DND-41 (cell line): ENCODE measurements at regions not wholly inside any gene's neighbourhood (a gene's known extent, or its start where the extent isn't known, plus 50 kb on each side); places are given as distances from the start of the nearest gene placed in this dataset.
A peak's percentile ranks its signal among the peaks of the same experiment; 100 is the strongest.

Experiments used
- ATAC-seq: fragments of 200-7000 bp; cut with Tn5 transposase; 3 replicates; pipeline ENCODE4 v1.9.1; 2021; ENCODE audit warnings: low read depth; ENCODE audit not compliant: insufficient read depth
- DNase-seq: peaks from one replicate; pipeline ENCODE4 v3.0.0-alpha.2; 2020
- H2AFZ ChIP-seq: 2 replicates; pipeline ENCODE4 v1.6.0; 2012; ENCODE audit warnings: low read depth, low read length
- H3K27ac ChIP-seq: 2 replicates; pipeline ENCODE4 v1.5.1; 2012; ENCODE audit warnings: low read length, inconsistent platforms
- H3K27me3 ChIP-seq: fragments of 200-600 bp; sonication (generic); 2 replicates; pipeline ENCODE4 v1.6.0; 2012; ENCODE audit warnings: low read length, mild to moderate bottlenecking, inconsistent platforms; ENCODE audit not compliant: insufficient read depth, poor library complexity
- H3K36me3 ChIP-seq: 2 replicates; pipeline ENCODE4 v1.5.1; 2012; ENCODE audit warnings: low read length, inconsistent platforms; ENCODE audit not compliant: insufficient read depth
- H3K4me1 ChIP-seq: 2 replicates; pipeline ENCODE4 v1.5.1; 2012; ENCODE audit warnings: mild to moderate bottlenecking, low read length; ENCODE audit not compliant: insufficient read depth
- H3K4me2 ChIP-seq: 2 replicates; pipeline ENCODE4 v1.6.0; 2012; ENCODE audit warnings: mild to moderate bottlenecking, moderate library complexity, low read length, inconsistent platforms; ENCODE audit not compliant: insufficient read depth
- H3K4me3 ChIP-seq, 2 experiments: fragments of 200-600 bp in 1 of 2; shearing (Covaris generic) in 1 of 2; 2 replicates each; pipeline ENCODE4 v1.5.1; 2012 to 2016; ENCODE audit warnings: inconsistent platforms in 2 of 2, low read length in 2 of 2, mild to moderate bottlenecking in 2 of 2, low read depth in 1 of 2, moderate library complexity in 1 of 2
- H3K79me2 ChIP-seq: 2 replicates; pipeline ENCODE4 v1.6.0; 2012; ENCODE audit warnings: low read length, inconsistent platforms; ENCODE audit not compliant: insufficient read depth
- H3K9ac ChIP-seq: 2 replicates; pipeline ENCODE4 v1.6.0; 2012; ENCODE audit warnings: low read depth, mild to moderate bottlenecking, inconsistent platforms, low read length, moderate library complexity
- H3K9me3 ChIP-seq: 2 replicates; pipeline ENCODE4 v1.5.1; 2012; ENCODE audit warnings: low read length, moderate library complexity, mild to moderate bottlenecking, inconsistent platforms; ENCODE audit not compliant: insufficient read depth, severe bottlenecking
- H4K20me1 ChIP-seq: 2 replicates; pipeline ENCODE4 v1.6.0; 2012; ENCODE audit warnings: low read length; ENCODE audit not compliant: insufficient read depth
- EZH2 ChIP-seq: IDR thresholded peaks from 3 replicates; pipeline ENCODE4 v1.6.1; 2012; ENCODE audit warnings: borderline replicate concordance, low read depth, mild to moderate bottlenecking, moderate library complexity, low read length, inconsistent platforms; ENCODE audit not compliant: severe bottlenecking
- TF ChIP-seq, protein P1 (sequence below): IDR thresholded peaks from 2 replicates; pipeline ENCODE4 v1.5.1; 2012; ENCODE audit warnings: borderline replicate concordance, low read length, moderate library complexity, mild to moderate bottlenecking; ENCODE audit not compliant: poor library complexity, severe bottlenecking; ENCODE audit errors: extremely low read depth

- Histone ChIP-seq H3K9me3 (no peaks in the 10 kb centered on the region), H3K4me2 (no peak overlapping the region), H3K36me3 (no peaks in the 10 kb centered on the region), H3K9ac (no peak overlapping the region), H4K20me1 (no peaks in the 10 kb centered on the region), H3K27me3 (no peaks in the 10 kb centered on the region), H3K79me2 (no peaks in the 10 kb centered on the region), H3K4me3 (no peak overlapping the region), H3K27ac (peak overlapping the region; percentile 63; the same call in 1 of the 2 replicates), H3K4me1 (peaks cover 88% of the 10 kb centered on the region), H2AFZ (no peak overlapping the region)
- TF ChIP-seq EZH2: no peak
- TF ChIP-seq, protein P1, sequence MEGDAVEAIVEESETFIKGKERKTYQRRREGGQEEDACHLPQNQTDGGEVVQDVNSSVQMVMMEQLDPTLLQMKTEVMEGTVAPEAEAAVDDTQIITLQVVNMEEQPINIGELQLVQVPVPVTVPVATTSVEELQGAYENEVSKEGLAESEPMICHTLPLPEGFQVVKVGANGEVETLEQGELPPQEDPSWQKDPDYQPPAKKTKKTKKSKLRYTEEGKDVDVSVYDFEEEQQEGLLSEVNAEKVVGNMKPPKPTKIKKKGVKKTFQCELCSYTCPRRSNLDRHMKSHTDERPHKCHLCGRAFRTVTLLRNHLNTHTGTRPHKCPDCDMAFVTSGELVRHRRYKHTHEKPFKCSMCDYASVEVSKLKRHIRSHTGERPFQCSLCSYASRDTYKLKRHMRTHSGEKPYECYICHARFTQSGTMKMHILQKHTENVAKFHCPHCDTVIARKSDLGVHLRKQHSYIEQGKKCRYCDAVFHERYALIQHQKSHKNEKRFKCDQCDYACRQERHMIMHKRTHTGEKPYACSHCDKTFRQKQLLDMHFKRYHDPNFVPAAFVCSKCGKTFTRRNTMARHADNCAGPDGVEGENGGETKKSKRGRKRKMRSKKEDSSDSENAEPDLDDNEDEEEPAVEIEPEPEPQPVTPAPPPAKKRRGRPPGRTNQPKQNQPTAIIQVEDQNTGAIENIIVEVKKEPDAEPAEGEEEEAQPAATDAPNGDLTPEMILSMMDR: no peak
- DNase-seq: no peak
- no peak for ATAC-seq
Observed at GRCh38 chr6:137792160-137793033, 74.7 kb upstream of the TNFAIP3 start.

DNA sequence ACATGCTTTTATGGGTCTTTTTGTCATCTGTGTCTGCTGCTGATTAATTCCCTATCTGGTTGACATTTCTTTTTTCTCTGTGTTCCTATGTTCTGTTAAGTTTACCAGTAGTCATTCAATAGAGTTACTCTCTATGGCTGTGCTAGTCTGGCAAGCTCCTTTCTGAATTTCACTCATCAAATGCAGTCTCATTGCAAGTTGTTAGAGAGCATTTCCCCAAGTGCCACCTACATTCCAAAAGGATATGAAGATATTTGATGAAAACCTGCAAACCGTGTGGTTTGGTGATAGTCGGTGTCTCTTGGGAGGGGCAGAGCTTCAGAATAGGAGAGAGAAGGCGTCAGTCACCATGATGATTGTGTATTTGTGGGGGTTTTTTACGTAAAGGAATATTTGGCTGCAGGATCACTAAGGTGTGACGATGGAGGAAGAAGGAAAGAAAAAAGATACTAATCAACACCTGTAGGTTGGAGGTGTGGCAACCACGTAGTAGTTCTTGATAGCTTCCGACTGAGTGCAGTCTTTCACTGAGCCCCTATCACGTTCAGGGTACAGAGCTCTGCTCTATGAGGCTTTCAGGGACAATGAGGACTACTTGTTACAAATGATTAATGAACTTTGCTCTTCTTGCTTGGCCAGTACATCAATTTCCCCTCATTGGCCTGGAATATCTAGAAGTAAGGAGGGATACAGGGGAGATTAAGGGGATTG lies 73.1 kb upstream of the TNFAIP3 start:
- no peak overlapping the region for H3K4me2 ChIP-seq
- peak overlapping the region; percentile 78 for H3K27ac ChIP-seq
- no peak overlapping the region for H3K9ac ChIP-seq
- no peak for TF ChIP-seq EZH2
- TF ChIP-seq, protein P1: no peak
- peaks cover 88% of the 10 kb centered on the region for H3K4me1 ChIP-seq
- no peak overlapping the region for H2AFZ ChIP-seq
- H4K20me1 ChIP-seq: no peaks in the 10 kb centered on the region
- no peaks in the 10 kb centered on the region for H3K9me3 ChIP-seq
- no peaks in the 10 kb centered on the region for H3K36me3 ChIP-seq
- no peaks in the 10 kb centered on the region for H3K27me3 ChIP-seq
- DNase-seq (no peak), ATAC-seq (no peak)
- H3K4me3 ChIP-seq: no peak overlapping the region
- no peaks in the 10 kb centered on the region for H3K79me2 ChIP-seq

DNA sequence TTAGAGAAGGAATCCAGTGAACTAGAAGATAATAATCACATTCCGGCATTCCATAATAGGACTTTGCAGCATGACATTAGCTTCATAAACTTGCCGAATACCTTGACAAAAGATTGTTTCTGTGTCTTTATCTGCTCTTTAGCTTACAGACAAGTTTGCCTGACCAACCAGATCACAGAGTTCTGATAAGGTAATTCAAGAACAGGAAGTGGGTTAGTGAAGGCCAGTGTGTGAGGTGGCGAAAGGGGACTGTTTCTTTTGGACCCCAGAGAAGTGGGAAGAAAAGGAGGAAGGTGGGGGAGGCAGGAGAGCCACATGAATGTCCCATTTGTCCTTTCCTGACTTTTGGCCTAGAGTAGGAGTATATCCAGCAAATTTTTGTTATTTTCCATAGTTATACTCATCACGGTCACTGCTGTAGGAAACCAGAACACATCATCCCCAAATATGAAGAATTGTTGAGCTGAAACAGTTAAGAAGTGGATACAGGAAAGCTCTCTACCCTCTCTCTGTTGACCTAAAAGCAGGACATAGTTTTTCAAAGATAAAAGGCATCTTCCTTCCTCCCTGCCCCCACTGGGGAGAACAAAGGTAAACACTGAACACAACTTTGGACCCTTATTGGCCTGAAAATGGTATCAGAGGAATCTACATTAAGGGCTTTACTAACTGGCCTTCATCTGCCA lies 72.4 kb upstream of the TNFAIP3 start:
- peaks cover 88% of the 10 kb centered on the region for H3K4me1 ChIP-seq
- no peaks in the 10 kb centered on the region for H3K9me3 ChIP-seq
- H3K27ac ChIP-seq: peak overlapping the region; percentile 78
- no peaks in the 10 kb centered on the region for H3K27me3 ChIP-seq
- no peaks in the 10 kb centered on the region for H3K36me3 ChIP-seq
- H3K4me3 ChIP-seq: no peak overlapping the region
- no peak for DNase-seq
- TF ChIP-seq, protein P1: no peak
- no peak for TF ChIP-seq EZH2
- ATAC-seq: no peak
- H3K79me2 ChIP-seq: no peaks in the 10 kb centered on the region
- peak overlapping the region; percentile 15; the same call in 1 of the 2 replicates for H2AFZ ChIP-seq
- H3K9ac ChIP-seq: peak overlapping the region; percentile 11; the same call in 1 of the 2 replicates
- H4K20me1 ChIP-seq: no peaks in the 10 kb centered on the region
- H3K4me2 ChIP-seq: no peak overlapping the region
